ENCODE measurements at regions not wholly inside any gene's neighbourhood (a gene's known extent, or its start where the extent isn't known, plus 50 kb on each side); places are given as distances from the start of the nearest gene placed in this dataset.

DNA sequence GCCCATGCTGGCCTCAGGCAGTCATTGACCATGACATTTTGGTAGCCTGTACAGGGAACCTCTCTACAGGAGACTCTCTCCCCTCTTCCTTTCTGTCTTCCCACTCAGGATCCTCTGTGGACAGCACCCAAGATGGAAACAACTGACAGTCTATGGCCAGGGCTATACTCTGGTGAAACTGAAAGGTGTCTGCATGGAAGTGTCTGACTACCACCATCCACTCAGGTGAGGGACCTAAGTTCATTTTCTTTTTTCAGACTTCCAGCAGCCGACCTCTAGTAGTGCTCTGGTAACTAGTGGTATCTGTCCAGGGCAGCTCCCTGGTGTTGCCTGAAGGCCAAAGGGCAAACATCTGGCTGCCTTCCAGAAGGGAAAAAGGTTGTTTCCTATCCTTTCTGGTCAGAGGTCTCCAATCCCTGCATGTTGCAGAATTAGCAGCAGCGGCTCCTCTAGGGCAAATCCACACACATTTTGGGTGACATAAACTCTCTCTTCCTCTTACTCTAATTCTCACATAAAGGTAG, 804.5 kb downstream of the C4orf33 start:
- TF ChIP-seq CTCF (IDR thresholded peaks at IDR 0.05; ENCODE audit: poor library complexity, severe bottlenecking) (no peak), TAF1 (IDR thresholded peaks at IDR 0.05; ENCODE audit: low read depth) (no peak), SMC3 (conservative IDR thresholded peaks at IDR 0.05; ENCODE audit: poor library complexity) (no peak), RAD21 (conservative IDR thresholded peaks at IDR 0.05) (no peak), MXI1 (conservative IDR thresholded peaks at IDR 0.05; ENCODE audit: poor library complexity, severe bottlenecking) (no peak), EZH2 (IDR thresholded peaks at IDR 0.05; ENCODE audit: borderline replicate concordance, insufficient read depth, low read length, poor library complexity, severe bottlenecking) (no peak)
- TF ChIP-seq, protein P1, sequence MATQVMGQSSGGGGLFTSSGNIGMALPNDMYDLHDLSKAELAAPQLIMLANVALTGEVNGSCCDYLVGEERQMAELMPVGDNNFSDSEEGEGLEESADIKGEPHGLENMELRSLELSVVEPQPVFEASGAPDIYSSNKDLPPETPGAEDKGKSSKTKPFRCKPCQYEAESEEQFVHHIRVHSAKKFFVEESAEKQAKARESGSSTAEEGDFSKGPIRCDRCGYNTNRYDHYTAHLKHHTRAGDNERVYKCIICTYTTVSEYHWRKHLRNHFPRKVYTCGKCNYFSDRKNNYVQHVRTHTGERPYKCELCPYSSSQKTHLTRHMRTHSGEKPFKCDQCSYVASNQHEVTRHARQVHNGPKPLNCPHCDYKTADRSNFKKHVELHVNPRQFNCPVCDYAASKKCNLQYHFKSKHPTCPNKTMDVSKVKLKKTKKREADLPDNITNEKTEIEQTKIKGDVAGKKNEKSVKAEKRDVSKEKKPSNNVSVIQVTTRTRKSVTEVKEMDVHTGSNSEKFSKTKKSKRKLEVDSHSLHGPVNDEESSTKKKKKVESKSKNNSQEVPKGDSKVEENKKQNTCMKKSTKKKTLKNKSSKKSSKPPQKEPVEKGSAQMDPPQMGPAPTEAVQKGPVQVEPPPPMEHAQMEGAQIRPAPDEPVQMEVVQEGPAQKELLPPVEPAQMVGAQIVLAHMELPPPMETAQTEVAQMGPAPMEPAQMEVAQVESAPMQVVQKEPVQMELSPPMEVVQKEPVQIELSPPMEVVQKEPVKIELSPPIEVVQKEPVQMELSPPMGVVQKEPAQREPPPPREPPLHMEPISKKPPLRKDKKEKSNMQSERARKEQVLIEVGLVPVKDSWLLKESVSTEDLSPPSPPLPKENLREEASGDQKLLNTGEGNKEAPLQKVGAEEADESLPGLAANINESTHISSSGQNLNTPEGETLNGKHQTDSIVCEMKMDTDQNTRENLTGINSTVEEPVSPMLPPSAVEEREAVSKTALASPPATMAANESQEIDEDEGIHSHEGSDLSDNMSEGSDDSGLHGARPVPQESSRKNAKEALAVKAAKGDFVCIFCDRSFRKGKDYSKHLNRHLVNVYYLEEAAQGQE (IDR thresholded peaks at IDR 0.05; ENCODE audit: borderline replicate concordance): no peak

All from neural cell (in vitro differentiated cells).